Kidney tubule cell (primary cell): ENCODE measurements at regions not wholly inside any gene's neighbourhood (a gene's known extent, or its start where the extent isn't known, plus 50 kb on each side); places are given as distances from the start of the nearest gene placed in this dataset.
"Not testable (repeated sequence)": the region's sequence is repeated elsewhere in the genome, so short reads cannot be mapped to it uniquely, and the experiment has no call there.

Experiments
- DNase-seq: peaks from one replicate; pipeline ENCODE4 v3.0.0-alpha.2; 2018; ENCODE audit warnings: low spot score

DNA sequence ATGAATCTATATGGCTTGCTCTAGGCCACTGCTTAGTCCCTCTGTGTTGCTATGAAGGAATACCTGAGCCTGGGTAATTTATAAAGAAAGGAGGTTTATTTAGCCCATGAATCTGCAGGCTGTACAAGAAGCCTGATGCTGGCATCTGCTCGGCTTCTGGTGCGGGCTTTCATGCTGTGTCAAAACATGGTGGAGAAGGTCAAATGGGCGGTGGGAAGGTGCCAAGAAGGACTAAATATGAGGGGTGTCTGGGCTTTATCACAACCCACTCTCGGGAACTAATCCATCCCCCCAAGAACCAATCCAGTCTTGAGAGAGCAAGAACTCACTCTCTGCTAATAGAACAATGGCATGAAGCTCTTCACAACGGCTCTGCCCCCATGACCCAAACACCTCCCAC is 481.6 kb downstream of the EIPR1 start:
- DNase-seq, result no peak

DNA sequence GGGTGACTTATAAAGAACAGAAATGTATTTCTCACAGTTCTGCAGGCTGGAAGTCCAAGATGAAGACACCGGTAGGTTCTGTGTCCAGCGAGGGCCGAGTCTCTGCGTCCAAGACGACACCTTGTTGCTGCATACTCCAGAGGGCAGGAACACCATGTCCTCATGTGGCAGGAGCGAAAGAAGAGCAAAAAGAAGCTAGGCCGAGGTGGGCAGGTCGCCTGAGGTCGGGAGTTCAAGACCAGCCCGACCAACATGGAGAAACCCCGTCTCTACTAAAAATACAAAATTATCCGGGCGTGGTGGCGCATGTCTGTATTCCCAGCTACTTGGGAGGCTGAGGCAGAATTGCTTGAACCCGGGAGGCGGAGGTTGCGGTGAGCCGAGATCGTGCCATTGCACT is 483.6 kb downstream of the EIPR1 start:
- DNase-seq, result not testable (repeated sequence)

- no peak for DNase-seq
These were observed 484.7 kb downstream of the EIPR1 start for GRCh38 chr2:2892892-2893291.

- no peak for DNase-seq
These were observed 485.2 kb downstream of the EIPR1 start for GRCh38 chr2:2892378-2892777.

- no peak for DNase-seq
These were observed 486.7 kb downstream of the EIPR1 start for GRCh38 chr2:2890901-2891300.

DNA sequence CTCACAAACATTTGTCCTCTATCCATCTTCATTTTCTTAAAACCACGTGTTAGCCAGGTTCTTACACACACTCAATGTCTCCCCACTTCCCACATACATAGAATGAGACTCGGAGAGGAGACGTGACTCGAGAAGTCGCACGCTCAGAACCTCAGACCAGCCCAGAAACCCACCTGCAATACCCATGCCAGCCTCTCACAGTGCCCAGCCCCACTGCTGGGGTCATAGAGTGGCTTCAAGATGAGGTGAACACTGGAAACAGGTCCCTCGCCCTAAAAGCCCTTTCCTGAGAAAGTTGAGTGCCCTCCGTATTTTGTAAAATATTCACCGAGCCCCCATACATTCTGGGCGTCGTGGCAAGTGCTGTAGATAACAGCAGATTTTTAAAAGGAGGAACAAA is 487.4 kb downstream of the EIPR1 start:
- no peak for DNase-seq

DNA sequence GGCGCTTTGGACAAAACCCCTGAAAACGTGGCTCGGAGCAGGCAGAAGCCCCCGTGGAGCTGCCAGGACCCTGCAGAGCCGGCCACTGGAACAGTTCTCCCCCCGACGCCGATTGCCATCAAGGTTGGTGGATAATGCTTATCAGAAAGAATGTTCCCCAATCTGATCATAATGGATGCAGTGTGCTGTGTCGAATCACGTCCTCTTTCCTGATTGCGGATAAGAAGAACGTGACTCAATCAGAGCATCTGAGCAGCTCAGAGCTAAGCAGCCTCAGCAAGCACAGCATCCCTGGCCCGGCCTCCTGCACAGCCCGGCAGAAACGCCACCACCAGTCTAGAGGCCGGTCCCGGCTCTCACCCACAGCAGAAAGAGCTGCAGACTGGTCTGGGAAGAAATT is 488.0 kb downstream of the EIPR1 start:
- DNase-seq, result no peak

- no peak for DNase-seq
These were observed 488.5 kb downstream of the EIPR1 start for GRCh38 chr2:2889141-2889540.

DNA sequence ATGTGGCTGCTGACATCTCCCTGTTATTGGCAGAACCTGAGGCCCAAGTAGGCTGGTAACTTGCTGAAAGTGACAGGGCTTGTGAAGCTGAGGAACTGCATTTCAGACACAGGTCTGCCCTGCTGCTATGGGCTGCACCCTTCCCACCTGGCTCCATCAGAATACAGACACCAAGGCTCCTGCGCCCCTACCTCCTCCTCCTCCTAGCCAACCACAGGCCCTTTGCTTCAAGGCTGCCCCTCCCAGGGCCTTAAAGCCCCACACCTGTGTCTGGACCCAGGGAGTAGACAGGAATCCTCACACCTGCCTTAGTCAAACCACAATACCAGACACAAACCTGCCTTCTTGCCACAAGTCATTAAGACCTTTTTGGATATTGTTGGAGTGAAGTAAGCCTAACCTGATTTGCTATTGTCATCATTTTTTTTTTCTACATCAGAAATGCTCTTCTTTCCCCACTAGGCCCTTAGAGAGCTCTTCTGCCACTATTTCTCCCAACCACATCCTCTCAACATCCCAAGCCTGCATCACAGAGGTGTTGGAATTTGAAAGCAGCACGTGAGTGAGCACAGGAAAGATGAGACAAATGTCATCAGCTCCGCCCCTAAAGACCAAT is 489.7 kb downstream of the EIPR1 start:
- no peak for DNase-seq

DNA sequence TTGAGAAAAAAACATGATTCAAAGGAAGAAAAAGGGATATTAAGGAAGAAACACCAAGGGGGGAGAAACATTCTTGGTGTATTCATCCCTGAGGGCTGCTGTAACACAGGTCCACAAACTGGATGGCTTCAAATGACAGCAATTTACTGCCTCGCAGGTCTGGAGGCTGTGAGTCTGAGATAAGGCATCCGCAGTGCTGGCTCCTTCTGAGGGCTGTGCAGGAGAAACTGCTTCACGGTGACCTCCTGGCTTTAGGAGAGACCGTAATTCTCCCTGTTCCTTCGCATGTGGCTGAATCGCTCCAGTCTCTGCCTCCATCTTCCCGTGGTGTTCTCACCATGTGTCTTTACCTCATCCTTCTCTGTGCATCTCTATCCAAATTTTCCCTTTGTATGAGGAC is 490.7 kb downstream of the EIPR1 start:
- DNase-seq, result no peak

DNA sequence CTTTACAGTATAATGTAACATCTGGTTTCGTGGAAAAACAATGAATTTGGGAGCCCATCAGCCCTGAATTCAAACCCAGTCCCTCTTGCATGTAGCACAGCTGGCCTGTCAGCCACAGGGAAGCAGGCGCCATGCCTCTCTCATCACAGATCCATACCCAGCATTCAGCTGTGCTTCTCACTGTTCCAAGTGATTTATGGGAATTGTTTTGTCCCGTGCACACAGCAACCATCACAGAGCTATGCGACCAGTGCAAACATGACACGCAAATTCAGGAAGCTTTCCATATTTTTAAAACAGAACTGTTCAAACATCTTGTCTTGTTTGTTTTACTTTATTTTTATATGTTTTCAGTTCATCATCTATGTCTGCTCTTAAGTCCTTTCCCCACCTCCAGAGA is 496.1 kb downstream of the EIPR1 start:
- no peak for DNase-seq

GRCh38 chr2:2880938-2881337 is 496.7 kb downstream of the EIPR1 start:
- no peak for DNase-seq

DNA sequence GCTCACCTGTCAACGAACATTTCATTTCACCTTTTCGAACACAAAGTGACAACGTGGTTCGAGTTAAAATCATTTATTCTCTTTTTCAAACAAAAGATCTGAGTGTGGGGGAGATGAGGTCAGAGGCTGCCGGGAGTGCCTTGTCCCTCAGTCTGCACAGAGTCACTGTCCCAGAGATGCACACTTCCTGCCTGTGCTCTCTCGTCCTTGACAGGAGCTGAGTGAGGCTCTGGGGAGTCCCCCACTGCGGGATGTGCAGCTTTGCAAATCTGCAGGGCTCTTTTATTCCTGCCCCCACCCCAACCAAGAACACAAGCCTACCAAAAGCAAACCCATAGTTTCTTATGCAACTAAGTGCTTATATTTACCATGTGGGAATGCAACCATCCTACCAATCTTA is 497.8 kb downstream of the EIPR1 start:
- peak; percentile 6 for DNase-seq

DNA sequence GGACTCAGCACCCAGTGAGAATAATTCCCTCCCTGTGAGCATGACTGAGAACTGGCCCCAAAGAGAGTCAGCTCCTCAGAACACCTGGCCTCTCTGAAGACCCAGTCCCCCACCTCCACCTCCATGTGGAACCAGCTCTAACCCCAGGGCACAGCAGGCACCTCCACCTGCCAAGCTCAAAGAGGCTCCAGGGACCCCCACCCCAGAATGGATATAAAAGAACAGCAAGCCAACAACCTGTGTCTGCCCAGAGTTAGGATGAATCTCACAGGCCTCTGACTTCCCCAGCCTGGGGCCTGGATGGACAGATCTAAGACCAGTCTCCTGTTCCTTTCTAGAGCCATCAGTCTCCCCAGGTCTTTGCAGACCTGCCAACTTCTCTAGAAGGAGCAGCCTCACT is 498.5 kb downstream of the EIPR1 start:
- DNase-seq, result no peak

GRCh38 chr2:2877427-2877826 is 500.2 kb downstream of the EIPR1 start:
- DNase-seq, result no peak

DNA sequence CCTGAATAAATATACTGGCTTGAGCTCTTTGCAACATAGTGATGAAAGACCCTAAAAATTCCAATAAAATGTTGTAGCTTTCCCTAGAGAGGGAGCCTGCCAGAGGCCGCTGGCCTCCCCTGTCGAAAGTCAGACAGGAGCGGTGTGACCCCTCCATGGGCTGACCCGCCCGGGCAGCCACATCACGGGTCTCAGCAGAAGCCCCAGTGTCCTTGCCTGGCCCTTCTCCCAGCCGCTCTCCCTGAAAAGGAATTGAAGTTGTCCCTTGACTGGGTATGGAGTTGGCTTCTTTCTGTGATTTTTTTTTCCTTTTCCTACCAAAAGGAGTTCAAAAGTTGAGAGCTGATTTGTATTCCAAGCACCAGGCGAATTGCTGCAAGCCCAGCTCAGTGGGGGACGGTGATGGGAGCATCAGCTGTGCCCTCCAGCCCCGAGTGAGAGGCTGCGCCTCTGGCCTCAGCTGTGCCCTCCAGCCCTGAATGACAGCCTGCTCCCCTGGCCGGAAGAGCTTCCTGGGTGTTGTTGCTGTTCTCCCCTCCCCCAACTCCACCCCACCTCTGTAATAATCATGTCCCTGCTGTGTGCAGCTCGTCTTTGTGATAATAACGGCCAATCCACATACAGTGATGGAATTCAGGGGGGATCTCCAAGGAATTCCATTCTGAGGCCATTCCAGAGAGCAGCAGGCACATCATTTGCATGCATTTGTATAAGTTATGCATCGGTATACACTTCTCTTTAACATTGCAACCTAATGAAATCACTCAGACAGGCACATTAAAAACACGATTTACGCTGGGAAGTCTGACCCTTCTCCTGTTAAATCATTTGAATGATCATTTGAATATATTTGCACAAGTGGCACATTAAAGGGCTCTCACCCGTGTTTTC is 501.0 kb downstream of the EIPR1 start:
- DNase-seq, result no peak

DNA sequence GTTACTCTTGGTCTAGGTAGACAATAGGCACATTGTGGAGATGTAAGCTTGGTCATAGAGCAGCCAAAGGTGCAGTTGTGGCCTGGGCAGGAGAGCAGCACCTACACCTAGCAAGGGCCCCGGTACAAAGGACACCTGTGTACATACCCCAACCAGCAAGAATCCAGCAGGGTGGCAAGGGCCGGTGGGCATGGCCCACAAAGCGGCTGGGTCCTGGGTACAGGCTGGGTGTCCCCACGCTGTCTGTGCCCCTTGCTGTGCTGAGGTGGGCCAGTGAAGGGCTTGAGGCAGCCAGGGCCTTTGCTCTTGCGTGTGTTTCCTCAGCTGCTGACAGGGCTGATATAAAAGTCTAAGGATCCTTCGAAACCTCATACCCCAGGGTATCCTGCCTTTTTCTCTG is 501.8 kb downstream of the EIPR1 start:
- DNase-seq, result no peak

GRCh38 chr2:2875296-2875695 is 502.3 kb downstream of the EIPR1 start:
- DNase-seq, result no peak

DNA sequence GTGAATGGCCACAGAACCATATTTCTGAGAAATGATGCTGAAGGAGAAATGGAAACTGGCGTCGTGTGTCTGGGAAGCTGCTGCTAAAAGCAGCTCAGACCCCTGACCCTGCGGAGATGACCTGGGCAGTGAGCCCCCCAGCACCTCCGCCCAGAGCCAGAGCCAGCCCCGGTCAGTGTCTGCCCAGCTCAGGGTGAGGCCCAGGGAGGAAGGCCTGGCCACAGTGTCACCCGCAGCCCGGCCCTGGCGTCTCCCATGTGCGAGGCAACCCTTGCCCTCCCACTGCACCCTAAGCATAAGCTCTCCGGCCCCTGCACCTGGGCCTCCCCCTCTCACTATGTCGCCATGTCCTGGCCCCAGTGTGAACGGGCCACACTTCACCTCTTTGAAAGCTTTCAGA is 502.8 kb downstream of the EIPR1 start:
- no peak for DNase-seq

DNA sequence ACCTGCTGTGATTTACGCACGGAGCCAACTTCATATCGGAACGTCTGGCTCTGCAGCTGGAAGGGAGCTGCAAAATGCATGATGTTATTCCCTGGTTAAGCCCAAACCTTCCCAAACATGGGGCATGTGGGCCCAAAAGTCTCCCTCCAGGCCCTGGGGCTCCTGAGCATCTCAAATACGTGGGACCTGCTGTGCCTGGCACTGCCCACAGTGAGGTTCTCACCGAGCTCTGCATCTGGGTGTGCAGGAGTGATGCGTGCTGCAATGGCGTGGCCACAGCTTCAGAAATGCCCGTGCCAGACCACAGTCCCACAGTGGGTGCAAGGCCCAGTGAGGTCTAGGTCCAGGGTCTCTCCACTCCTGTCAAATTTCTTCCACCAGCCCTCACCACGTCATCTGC is 503.3 kb downstream of the EIPR1 start:
- DNase-seq, result no peak

- DNase-seq, result no peak
These were observed 504.2 kb downstream of the EIPR1 start for GRCh38 chr2:2873450-2873811.

DNA sequence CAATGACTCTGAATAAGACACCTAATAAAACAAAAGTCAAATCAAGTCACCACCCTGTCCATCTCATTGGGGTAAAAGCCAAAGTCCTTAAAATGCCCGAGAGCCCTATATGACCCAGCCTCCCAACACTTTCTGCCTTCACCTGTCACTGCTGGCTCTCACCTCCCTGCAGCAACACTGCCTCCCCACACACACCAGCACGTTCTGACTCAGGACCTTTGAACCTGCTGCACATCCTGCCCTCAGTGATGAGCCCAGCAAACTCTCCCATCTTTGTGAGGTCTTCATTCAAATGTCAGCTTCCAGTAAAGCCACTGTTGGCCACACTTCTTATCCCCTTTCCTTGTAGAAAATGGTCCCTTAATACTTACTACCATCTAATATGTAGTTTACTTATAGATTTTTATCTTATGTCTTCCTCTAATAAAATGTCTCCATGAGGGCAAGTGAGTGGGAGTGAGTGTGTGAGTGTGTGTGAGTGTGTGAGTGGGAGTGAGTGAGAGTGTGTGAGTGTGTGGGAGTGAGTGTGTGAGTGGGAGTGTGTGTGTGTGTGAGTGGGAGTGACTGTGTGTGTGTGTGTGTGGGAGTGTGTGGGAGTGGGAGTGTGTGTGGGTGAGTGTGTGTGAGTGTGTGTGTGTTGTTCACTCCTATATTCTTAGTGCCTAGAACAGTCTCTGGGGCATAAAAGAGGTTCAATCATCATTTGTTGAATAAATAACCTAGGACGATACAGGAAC is 504.7 kb downstream of the EIPR1 start:
- DNase-seq, result no peak

DNA sequence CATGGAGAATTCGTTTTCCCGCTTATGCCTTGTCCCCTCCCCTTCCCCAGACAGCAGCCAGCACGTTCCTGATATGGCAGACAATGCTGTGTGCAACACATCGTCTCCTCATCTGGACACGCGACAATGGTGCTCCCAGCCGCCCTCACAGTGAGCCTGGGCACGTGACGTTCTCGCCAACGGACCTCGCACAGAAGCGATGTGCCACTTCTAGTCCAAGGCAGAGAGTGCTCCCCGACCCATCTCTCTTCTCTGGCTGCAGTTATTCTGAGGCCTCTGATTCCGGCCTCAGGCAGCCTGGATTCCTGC is 505.4 kb downstream of the EIPR1 start:
- no peak for DNase-seq
